Large intestine (tissue), 3 donors: ENCODE measurements at regions not wholly inside any gene's neighbourhood (a gene's known extent, or its start where the extent isn't known, plus 50 kb on each side); places are given as distances from the start of the nearest gene placed in this dataset.

ENCODE experiments used
- DNase-seq, 2 donors: peaks; one replicate each; pipeline versions ENCODE4 v3.0.0 to v3.0.0-alpha.2; 2013
- H3K27ac ChIP-seq: one replicate; pipeline ENCODE4 v1.5.1; 2013; ENCODE audit warnings: low read length
- H3K27me3 ChIP-seq: 2 replicates; pipeline ENCODE4 v1.6.1; 2013; ENCODE audit warnings: low read length; ENCODE audit not compliant: control insufficient read depth, insufficient read depth
- H3K36me3 ChIP-seq: 2 replicates; pipeline ENCODE4 v1.6.1; 2013; ENCODE audit warnings: low read length; ENCODE audit not compliant: control insufficient read depth, insufficient read depth
- H3K4me1 ChIP-seq: one replicate; pipeline ENCODE4 v1.6.1; 2013; ENCODE audit warnings: low read length; ENCODE audit not compliant: control insufficient read depth, insufficient read depth
- H3K4me3 ChIP-seq: one replicate; pipeline ENCODE4 v1.5.1; 2013; ENCODE audit warnings: low read length
- H3K9me3 ChIP-seq: one replicate; pipeline ENCODE4 v1.6.1; 2013; ENCODE audit warnings: mild to moderate bottlenecking, low read depth, low read length, moderate library complexity; ENCODE audit not compliant: control insufficient read depth
- WGBS: methylation state at CpG from one replicate; pipeline ENCODE4 v1.1.5; 2013; ENCODE audit warnings: low lambda C conversion rate; ENCODE audit not compliant: insufficient coverage; 5-methylcytosine and 5-hydroxymethylcytosine counted together

DNA sequence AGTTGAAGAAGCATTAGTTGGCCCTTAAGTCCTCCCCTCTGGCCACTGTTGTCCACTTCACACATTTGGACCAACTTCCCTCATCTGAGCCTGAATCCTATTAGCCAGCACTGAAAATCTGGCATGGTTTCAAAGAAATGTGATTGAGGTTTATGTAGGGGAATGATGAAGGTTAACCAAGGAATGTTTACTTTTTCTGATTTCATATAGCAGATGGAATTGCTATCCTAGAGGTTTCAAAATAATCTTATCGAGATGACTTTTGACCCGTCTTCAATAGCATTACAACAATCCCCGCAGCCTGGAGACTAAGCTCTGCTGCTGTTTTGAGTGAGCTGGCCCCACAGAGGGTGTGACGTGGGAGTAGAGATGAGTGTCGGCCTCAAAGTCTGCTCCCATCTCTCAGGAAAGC, 200.8 kb upstream of the IL12A start:
- Histone ChIP-seq H3K9me3 (no peaks in the 10 kb centered on the region), H3K4me3 (no peak overlapping the region), H3K36me3 (no peaks in the 10 kb centered on the region), H3K27ac (peak overlapping the region; percentile 85), H3K27me3 (no peaks in the 10 kb centered on the region), H3K4me1 (peaks cover 53% of the 10 kb centered on the region)
- WGBS, result no CpG with 5 or more reads among the region's 5 CpGs
- DNase-seq, result peak; percentile 62 to 81

DNA sequence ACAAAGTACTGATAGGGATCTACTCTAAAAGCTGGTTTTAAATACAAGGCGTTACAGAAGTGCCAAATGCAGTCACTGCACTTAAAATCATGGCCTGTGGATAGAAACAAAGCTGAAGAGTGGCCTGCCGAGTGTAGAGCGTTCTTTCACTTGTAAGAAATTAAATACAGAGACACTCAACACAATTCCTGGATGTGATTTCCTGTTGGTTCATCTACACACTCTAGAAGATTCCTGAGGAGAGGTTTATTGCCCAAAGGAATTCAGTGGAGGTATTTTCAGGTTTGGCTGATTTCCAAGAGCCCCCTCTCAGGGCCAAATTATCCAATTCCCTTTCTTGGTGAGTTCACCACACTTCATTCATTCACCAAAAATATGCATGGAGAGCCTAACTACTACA, 200.3 kb upstream of the IL12A start:
- H3K4me3 ChIP-seq, result no peak overlapping the region
- peaks cover 53% of the 10 kb centered on the region for H3K4me1 ChIP-seq
- no peaks in the 10 kb centered on the region for H3K9me3 ChIP-seq
- H3K27me3 ChIP-seq, result no peaks in the 10 kb centered on the region
- no peak for DNase-seq
- H3K36me3 ChIP-seq, result no peaks in the 10 kb centered on the region
- peak overlapping the region; percentile 85 for H3K27ac ChIP-seq
- WGBS, result 25% methylated on average over 2 of the region's 3 CpGs

DNA sequence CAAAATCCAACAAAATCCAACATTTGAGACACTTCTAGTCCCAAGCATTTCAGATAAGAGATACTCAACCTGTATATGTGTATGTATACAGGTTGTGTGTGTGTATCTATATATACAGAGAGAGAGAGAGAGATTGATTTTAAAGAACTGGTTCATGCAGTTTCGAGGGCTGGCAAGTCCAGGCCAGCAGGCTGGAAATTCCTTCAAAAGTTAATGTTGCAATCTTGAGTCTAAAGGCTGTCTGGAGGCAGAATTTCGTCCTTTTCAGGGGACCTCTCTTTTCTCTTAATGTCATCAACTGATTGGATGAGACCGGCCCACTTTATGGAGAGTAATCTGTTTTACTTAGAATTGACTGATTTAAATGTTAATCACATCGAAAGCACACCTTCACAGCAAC, 199.6 kb upstream of the IL12A start:
- H3K4me3 ChIP-seq, result no peak overlapping the region
- peak in 1 of 2 donors; percentile 53 for DNase-seq
- peaks cover 53% of the 10 kb centered on the region for H3K4me1 ChIP-seq

DNA sequence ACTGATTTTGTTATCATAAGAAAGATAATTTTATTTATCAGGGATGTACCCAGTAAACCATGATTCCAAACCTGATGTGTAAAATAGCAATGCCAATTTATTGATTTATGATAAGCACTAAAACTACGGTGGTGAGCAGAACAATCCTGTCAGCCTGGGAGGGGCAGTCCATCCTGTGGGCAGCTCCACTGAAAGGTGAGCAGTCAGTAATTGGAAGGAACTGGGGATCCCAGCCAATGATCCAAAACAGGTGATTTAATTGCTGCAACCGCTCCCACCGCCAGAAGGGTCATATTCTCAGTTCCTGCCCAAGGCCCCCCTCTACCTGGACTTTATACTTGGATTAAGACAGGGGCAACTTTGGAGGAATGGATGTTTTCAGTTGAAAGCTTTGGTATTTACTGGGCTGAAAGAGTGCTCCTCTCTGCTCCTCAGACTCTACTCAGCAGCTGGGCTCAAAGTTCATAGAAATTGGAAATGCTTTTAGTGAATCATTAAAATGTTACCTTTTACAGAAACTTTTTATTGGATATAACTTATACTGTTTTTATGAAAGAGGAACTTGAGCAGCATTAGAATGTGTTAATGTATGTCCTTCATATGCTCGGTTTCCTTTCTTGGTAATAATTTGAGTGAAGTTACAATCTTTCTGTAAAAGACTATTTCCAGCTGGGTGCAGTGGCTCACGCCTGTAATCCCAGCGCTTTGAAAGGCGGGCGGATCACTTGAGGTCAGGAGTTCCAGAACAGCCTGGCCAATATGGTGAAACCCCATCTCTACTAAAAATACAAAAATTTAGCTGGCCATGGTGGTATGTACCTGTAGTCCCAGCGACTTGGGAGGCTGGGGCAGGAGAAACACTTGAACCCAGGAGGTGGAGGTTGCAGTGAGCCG, 198.6 kb upstream of the IL12A start:
- Histone ChIP-seq H3K9me3 (no peaks in the 10 kb centered on the region), H3K27me3 (no peaks in the 10 kb centered on the region), H3K27ac (peak overlapping the region; percentile 85), H3K36me3 (no peaks in the 10 kb centered on the region), H3K4me1 (peaks cover 53% of the 10 kb centered on the region), H3K4me3 (no peak overlapping the region)
- WGBS, result 20% methylated on average over 1 of the region's 10 CpGs
- peak in 1 of 2 donors; percentile 69 for DNase-seq

More for the DNA sequence above, 199.6 kb upstream of the IL12A start:
- Histone ChIP-seq H3K27ac (peak overlapping the region; percentile 85), H3K36me3 (no peaks in the 10 kb centered on the region), H3K9me3 (no peaks in the 10 kb centered on the region), H3K27me3 (no peaks in the 10 kb centered on the region)
- no CpG with 5 or more reads among the region's 4 CpGs for WGBS

DNA sequence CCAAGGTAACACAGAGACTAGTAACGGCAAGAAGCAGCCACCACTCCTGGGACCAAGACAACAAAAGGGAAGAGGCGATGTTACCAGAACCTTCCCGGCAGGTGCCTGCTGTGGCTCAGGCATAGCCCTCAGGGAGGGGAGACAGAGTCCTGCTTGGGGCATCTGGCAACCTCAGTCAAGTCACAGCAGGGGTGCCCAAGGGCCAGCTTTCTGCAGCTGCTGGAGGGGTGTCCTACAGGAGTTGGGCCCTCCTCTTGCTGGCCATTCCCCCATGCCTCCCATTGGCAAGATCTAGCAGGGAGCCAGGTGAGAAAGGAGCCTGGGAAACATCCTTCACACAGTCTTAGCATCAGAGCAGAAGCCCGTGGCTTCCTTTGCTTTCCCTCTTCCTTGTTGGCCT, 197.3 kb upstream of the IL12A start:
- DNase-seq, result peak in 1 of 2 donors; percentile 30
- Histone ChIP-seq H3K4me3 (no peak overlapping the region), H3K27me3 (no peaks in the 10 kb centered on the region), H3K9me3 (no peaks in the 10 kb centered on the region), H3K36me3 (no peaks in the 10 kb centered on the region), H3K27ac (peak overlapping the region; percentile 85), H3K4me1 (peaks cover 49% of the 10 kb centered on the region)
- WGBS, result no CpG with 5 or more reads among the region's 4 CpGs

DNA sequence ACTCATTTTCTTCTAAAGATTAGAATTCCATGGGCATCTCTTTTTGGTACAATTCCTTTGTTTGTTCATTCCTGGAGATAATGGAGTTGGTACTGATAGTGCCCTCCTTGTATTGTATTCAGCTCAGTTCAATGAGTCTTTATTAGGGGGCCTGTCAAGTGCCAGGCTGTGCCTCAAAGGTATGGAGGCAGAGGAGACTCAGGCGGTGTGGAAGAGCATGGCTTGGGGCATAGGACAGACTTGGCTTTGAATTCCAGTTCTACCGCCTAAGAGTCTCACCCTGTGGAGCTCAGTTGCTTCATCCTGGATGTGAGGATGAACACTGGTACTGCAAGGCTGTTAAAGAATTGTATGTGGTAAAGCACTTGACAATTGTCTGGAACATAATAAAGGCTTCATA, 196.6 kb upstream of the IL12A start:
- Histone ChIP-seq H3K27me3 (no peaks in the 10 kb centered on the region), H3K9me3 (no peaks in the 10 kb centered on the region), H3K4me1 (peaks cover 43% of the 10 kb centered on the region), H3K27ac (no peak overlapping the region), H3K4me3 (no peak overlapping the region), H3K36me3 (no peaks in the 10 kb centered on the region)
- DNase-seq, result no peak
- WGBS, result no CpG with 5 or more reads among the region's 2 CpGs

DNA sequence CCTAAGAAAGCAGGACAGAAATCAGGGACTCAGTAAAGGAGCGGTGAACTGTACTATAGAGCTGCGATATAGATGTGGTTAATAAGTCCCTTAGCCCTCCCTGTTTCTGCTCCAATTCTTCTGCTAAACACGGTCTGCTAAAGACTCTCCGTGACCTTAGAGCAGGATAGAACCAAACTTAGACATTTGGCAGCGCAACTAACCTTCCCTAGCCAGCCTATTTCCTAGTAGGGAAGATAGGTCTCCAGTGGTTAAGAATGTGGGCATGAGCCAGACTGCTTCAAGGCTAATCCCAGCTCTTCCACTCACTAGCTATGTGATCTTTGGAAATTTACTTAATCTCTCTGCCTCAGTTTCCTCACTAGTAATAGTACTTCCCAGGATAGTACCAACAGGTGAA, 193.6 kb upstream of the IL12A start:
- no peak overlapping the region for H3K27ac ChIP-seq
- no peak for DNase-seq
- no peak overlapping the region for H3K4me3 ChIP-seq
- no peaks in the 10 kb centered on the region for H3K27me3 ChIP-seq
- peaks cover 29% of the 10 kb centered on the region for H3K4me1 ChIP-seq
- no peaks in the 10 kb centered on the region for H3K36me3 ChIP-seq
- WGBS, result no CpG with 5 or more reads among the region's 5 CpGs
- H3K9me3 ChIP-seq, result no peaks in the 10 kb centered on the region

DNA sequence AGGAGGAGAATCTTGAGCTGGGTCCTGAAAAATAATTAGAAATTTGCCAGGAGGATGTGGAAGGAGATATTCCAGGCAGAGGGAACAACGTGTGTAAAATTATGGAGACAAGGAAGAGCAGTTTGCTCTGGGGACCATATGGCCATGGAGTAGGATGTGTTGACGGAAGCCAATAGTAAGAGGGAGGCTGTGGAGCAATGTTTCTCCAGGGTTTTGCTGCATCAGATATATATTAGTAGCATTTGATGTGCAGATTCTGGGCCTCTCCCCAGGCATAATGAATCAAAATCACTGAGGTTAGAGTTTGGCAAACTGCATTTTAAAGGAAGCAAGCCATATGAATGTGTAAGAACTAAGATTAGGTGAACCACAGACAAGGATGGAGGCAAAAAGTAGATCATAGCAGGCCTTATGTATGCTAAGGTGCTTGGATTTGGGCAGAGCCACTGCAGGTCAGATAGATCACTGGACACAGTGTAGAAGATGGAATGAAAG, 192.9 kb upstream of the IL12A start:
- Histone ChIP-seq H3K36me3 (no peaks in the 10 kb centered on the region), H3K27ac (no peak overlapping the region), H3K4me3 (no peak overlapping the region), H3K9me3 (no peaks in the 10 kb centered on the region), H3K4me1 (peaks cover 29% of the 10 kb centered on the region), H3K27me3 (no peaks in the 10 kb centered on the region)
- no peak for DNase-seq
- WGBS, result no CpG with 5 or more reads among the region's 2 CpGs

DNA sequence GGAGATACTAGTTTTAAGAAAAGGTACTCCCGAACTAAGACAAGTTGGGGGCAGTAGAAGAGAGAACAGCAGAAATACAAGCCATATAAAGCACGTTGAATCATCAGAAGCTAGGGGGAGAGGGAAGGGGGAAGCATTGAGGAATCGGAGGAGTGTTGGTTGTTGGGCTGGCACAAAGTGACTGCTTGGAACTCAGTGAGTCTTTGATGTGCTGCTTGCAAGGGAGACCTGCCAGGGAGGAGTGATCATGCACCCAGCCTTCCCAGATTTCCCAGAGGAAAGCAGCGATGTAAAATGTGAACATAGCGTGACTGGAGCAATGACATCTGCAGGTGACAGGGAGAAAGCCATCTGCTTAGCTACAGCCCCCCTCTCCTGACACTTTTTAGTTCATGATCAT, 192.4 kb upstream of the IL12A start:
- WGBS, result no CpG with 5 or more reads among the region's 5 CpGs
- no peak overlapping the region for H3K4me3 ChIP-seq
- peaks cover 25% of the 10 kb centered on the region for H3K4me1 ChIP-seq
- no peak overlapping the region for H3K27ac ChIP-seq
- no peaks in the 10 kb centered on the region for H3K27me3 ChIP-seq
- no peaks in the 10 kb centered on the region for H3K9me3 ChIP-seq
- H3K36me3 ChIP-seq, result no peaks in the 10 kb centered on the region
- DNase-seq, result no peak

DNA sequence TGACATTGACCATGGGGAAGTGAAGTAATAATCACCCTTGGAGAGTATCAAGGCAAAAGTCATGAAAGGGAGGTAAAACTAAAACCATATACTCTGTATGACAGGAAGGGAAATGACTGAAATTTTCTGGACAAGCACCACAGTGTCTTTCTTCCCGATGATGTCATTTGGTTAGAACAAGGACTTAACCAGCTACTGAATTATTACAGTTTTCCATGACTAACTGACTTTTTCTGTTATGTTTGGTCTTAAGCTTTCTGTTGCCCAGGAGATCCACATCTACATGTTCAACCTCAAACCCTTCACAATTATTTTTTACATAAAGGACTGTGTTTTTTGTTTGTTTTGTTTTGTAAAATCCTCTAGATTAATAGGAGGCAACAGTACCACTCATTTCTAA, 191.9 kb upstream of the IL12A start:
- Histone ChIP-seq H3K36me3 (no peaks in the 10 kb centered on the region), H3K27me3 (no peaks in the 10 kb centered on the region), H3K9me3 (no peaks in the 10 kb centered on the region), H3K4me1 (peaks cover 21% of the 10 kb centered on the region), H3K27ac (no peak overlapping the region), H3K4me3 (no peak overlapping the region)
- DNase-seq, result no peak
- no CpG with 5 or more reads among the region's 1 CpG for WGBS

DNA sequence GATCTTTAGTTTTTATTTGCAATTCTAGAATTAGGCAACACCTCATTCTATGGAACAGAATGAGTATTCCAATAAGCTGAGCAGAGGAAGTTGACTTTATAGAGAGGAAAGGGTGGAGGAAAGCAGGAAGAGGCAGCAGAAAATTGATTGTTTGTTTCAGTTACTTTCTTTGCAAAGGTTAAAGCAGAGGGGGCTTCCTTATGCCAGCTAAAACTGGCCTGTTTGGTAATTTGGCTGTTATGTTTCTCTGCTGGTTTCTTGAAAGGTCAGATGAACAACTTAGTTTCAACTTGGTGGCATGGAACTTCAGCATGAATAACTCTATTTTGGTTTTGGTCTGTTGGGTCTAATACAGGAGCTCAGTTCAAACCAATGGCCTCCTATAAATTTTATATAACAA, 190.9 kb upstream of the IL12A start:
- Histone ChIP-seq H3K36me3 (no peaks in the 10 kb centered on the region), H3K27ac (no peak overlapping the region), H3K4me3 (no peak overlapping the region), H3K4me1 (peaks cover 17% of the 10 kb centered on the region), H3K9me3 (no peaks in the 10 kb centered on the region), H3K27me3 (no peaks in the 10 kb centered on the region)
- no peak for DNase-seq
